ENCODE measurements at regions not wholly inside any gene's neighbourhood (a gene's known extent, or its start where the extent isn't known, plus 50 kb on each side); places are given as distances from the start of the nearest gene placed in this dataset.

GRCh38 chr13:65011378-65011777 lies 2218.8 kb downstream of the PCDH9 start:
- no peaks in the 10 kb centered on the region for H3K9me3 ChIP-seq (ENCODE audit: low read depth, low read length)
- no peak overlapping the region for H3K4me2 ChIP-seq (ENCODE audit: insufficient read depth, low read length)
- no peaks in the 10 kb centered on the region for H3K79me2 ChIP-seq (ENCODE audit: insufficient read depth, low read length)
- no peak overlapping the region for H3K27ac ChIP-seq (ENCODE audit: low read depth, low read length)
- no peak overlapping the region for H3K4me3 ChIP-seq (ENCODE audit: insufficient read depth, low read length)
- no peak overlapping the region for H2AFZ ChIP-seq (ENCODE audit: low read length)
- no peak for DNase-seq (ENCODE audit: insufficient read length, low spot score, missing footprints)
- H3K4me1 ChIP-seq (ENCODE audit: insufficient read depth, low read length): no peaks in the 10 kb centered on the region
- no peaks in the 10 kb centered on the region for H3K36me3 ChIP-seq (ENCODE audit: insufficient read depth, low read length)
- H3K27me3 ChIP-seq (ENCODE audit: insufficient read depth, low read length): no peaks in the 10 kb centered on the region
- H4K20me1 ChIP-seq (ENCODE audit: insufficient read depth, low read length): no peaks in the 10 kb centered on the region
- TF ChIP-seq CTCF (IDR thresholded peaks at IDR 0.05; ENCODE audit: extremely low read depth, low read depth, low read length): no peak

GRCh38 chr13:64997438-64997837 lies 2232.7 kb downstream of the PCDH9 start:
- H3K79me2 ChIP-seq (ENCODE audit: insufficient read depth, low read length): no peaks in the 10 kb centered on the region
- no peaks in the 10 kb centered on the region for H4K20me1 ChIP-seq (ENCODE audit: insufficient read depth, low read length)
- H2AFZ ChIP-seq (ENCODE audit: low read length): no peak overlapping the region
- no peak overlapping the region for H3K27ac ChIP-seq (ENCODE audit: low read depth, low read length)
- H3K9me3 ChIP-seq (ENCODE audit: low read depth, low read length): no peaks in the 10 kb centered on the region
- DNase-seq (ENCODE audit: insufficient read length, low spot score, missing footprints): no peak
- H3K4me1 ChIP-seq (ENCODE audit: insufficient read depth, low read length): no peaks in the 10 kb centered on the region
- H3K4me3 ChIP-seq (ENCODE audit: insufficient read depth, low read length): no peak overlapping the region
- no peak for TF ChIP-seq CTCF (IDR thresholded peaks at IDR 0.05; ENCODE audit: extremely low read depth, low read depth, low read length)
- no peak overlapping the region for H3K4me2 ChIP-seq (ENCODE audit: insufficient read depth, low read length)
- no peaks in the 10 kb centered on the region for H3K27me3 ChIP-seq (ENCODE audit: insufficient read depth, low read length)
- no peaks in the 10 kb centered on the region for H3K36me3 ChIP-seq (ENCODE audit: insufficient read depth, low read length)

GRCh38 chr13:64993514-64994164 lies 2236.5 kb downstream of the PCDH9 start:
- no peak for DNase-seq (ENCODE audit: insufficient read length, low spot score, missing footprints)
- Histone ChIP-seq H3K9me3 (ENCODE audit: low read depth, low read length) (no peaks in the 10 kb centered on the region), H3K36me3 (ENCODE audit: insufficient read depth, low read length) (no peaks in the 10 kb centered on the region), H4K20me1 (ENCODE audit: insufficient read depth, low read length) (no peaks in the 10 kb centered on the region), H3K27me3 (ENCODE audit: insufficient read depth, low read length) (no peaks in the 10 kb centered on the region), H3K79me2 (ENCODE audit: insufficient read depth, low read length) (no peaks in the 10 kb centered on the region), H3K4me1 (ENCODE audit: insufficient read depth, low read length) (no peaks in the 10 kb centered on the region), H3K4me3 (ENCODE audit: insufficient read depth, low read length) (no peak overlapping the region), H2AFZ (ENCODE audit: low read length) (no peak overlapping the region), H3K27ac (ENCODE audit: low read depth, low read length) (no peak overlapping the region), H3K4me2 (ENCODE audit: insufficient read depth, low read length) (no peak overlapping the region)
- TF ChIP-seq CTCF (IDR thresholded peaks at IDR 0.05; ENCODE audit: extremely low read depth, low read depth, low read length): no peak

GRCh38 chr13:64992314-64992713 lies 2237.8 kb downstream of the PCDH9 start:
- Histone ChIP-seq H3K9me3 (ENCODE audit: low read depth, low read length) (no peaks in the 10 kb centered on the region), H2AFZ (ENCODE audit: low read length) (no peak overlapping the region), H4K20me1 (ENCODE audit: insufficient read depth, low read length) (no peaks in the 10 kb centered on the region), H3K27me3 (ENCODE audit: insufficient read depth, low read length) (no peaks in the 10 kb centered on the region), H3K79me2 (ENCODE audit: insufficient read depth, low read length) (no peaks in the 10 kb centered on the region), H3K4me1 (ENCODE audit: insufficient read depth, low read length) (no peaks in the 10 kb centered on the region), H3K36me3 (ENCODE audit: insufficient read depth, low read length) (no peaks in the 10 kb centered on the region), H3K4me2 (ENCODE audit: insufficient read depth, low read length) (no peak overlapping the region), H3K4me3 (ENCODE audit: insufficient read depth, low read length) (no peak overlapping the region), H3K27ac (ENCODE audit: low read depth, low read length) (no peak overlapping the region)
- no peak for DNase-seq (ENCODE audit: insufficient read length, low spot score, missing footprints)
- no peak for TF ChIP-seq CTCF (IDR thresholded peaks at IDR 0.05; ENCODE audit: extremely low read depth, low read depth, low read length)

Measured in osteoblast (primary cell).